OCI-LY1 (cell line): ENCODE measurements at regions not wholly inside any gene's neighbourhood (a gene's known extent, or its start where the extent isn't known, plus 50 kb on each side); places are given as distances from the start of the nearest gene placed in this dataset.

Experiments
- H2AFZ ChIP-seq: fragments of 200-600 bp; sonication (generic), shearing (Covaris generic); 2 replicates; pipeline ENCODE4 v1.6.0; 2014; ENCODE audit warnings: antibody characterized with exemption, mild to moderate bottlenecking, low read length
- H3F3A ChIP-seq: fragments of 200-600 bp; sonication (generic), shearing (Covaris generic); 2 replicates; pipeline ENCODE4 v1.6.0; 2014; ENCODE audit warnings: mild to moderate bottlenecking, antibody characterized with exemption, low read length, moderate library complexity; ENCODE audit not compliant: insufficient read depth
- H3K27ac ChIP-seq: fragments of 200-600 bp; sonication (generic); 2 replicates; pipeline ENCODE4 v1.5.1; 2014; ENCODE audit warnings: low read length, mixed run types, mild to moderate bottlenecking, low read depth; ENCODE audit not compliant: poor library complexity, severe bottlenecking
- H3K27me3 ChIP-seq: fragments of 200-600 bp; sonication (generic); 2 replicates; pipeline ENCODE4 v1.6.0; 2014; ENCODE audit warnings: antibody characterized with exemption, mild to moderate bottlenecking, low read length, moderate library complexity; ENCODE audit not compliant: insufficient read depth
- H3K36me3 ChIP-seq: fragments of 200-600 bp; sonication (generic); 2 replicates; pipeline ENCODE4 v1.6.1; 2014; ENCODE audit warnings: mild to moderate bottlenecking, antibody characterized with exemption, low read length, moderate library complexity, mixed read lengths; ENCODE audit not compliant: insufficient read depth
- H3K4me1 ChIP-seq: fragments of 200-600 bp; sonication (generic); 2 replicates; pipeline ENCODE4 v1.5.1; 2014; ENCODE audit warnings: mild to moderate bottlenecking, low read length, moderate library complexity; ENCODE audit not compliant: insufficient read depth, severe bottlenecking
- H3K4me2 ChIP-seq: fragments of 200-600 bp; sonication (generic), shearing (Covaris generic); 2 replicates; pipeline ENCODE4 v1.6.1; 2014; ENCODE audit warnings: low read length
- H3K4me3 ChIP-seq: fragments of 200-600 bp; sonication (generic); 2 replicates; pipeline ENCODE4 v1.5.1; 2014; ENCODE audit warnings: low read length, low read depth, mild to moderate bottlenecking, mixed read lengths; ENCODE audit not compliant: poor library complexity, severe bottlenecking
- H3K79me2 ChIP-seq: fragments of 200-600 bp; shearing (Covaris generic); 2 replicates; pipeline ENCODE4 v1.6.1; 2016; ENCODE audit warnings: mixed run types, low read length, mixed read lengths; ENCODE audit not compliant: insufficient read depth
- H3K9ac ChIP-seq: fragments of 200-600 bp; sonication (generic), shearing (Covaris generic); 2 replicates; pipeline ENCODE4 v1.6.1; 2014; ENCODE audit warnings: mild to moderate bottlenecking, low read length, mixed read lengths
- H3K9me2 ChIP-seq: fragments of 200-600 bp; sonication (generic), shearing (Covaris generic); 2 replicates; pipeline ENCODE4 v1.6.1; 2014; ENCODE audit warnings: low read depth, mild to moderate bottlenecking, low read length, mixed read lengths
- H3K9me3 ChIP-seq: fragments of 200-600 bp; shearing (Covaris generic); 2 replicates; pipeline ENCODE4 v1.6.1; 2014; ENCODE audit warnings: low read length, mixed read lengths
- H4K20me1 ChIP-seq: fragments of 200-600 bp; sonication (generic), shearing (Covaris generic); 2 replicates; pipeline ENCODE4 v1.6.0; 2016; ENCODE audit warnings: mild to moderate bottlenecking, low read length; ENCODE audit not compliant: insufficient read depth
- CTCF ChIP-seq: fragments of 200-600 bp; sonication (generic), shearing (Covaris generic); IDR thresholded peaks from 2 replicates; pipeline ENCODE4 v1.5.1; 2017; ENCODE audit warnings: mild to moderate bottlenecking, antibody characterized with exemption, low read length, moderate library complexity, mixed read lengths
- EZH2 ChIP-seq: fragments of 200-600 bp; sonication (generic), shearing (Covaris generic); IDR thresholded peaks from 2 replicates; pipeline ENCODE4 v1.8.0; 2017; ENCODE audit warnings: borderline replicate concordance, mixed run types, mild to moderate bottlenecking, antibody characterized with exemption, low read length, moderate library complexity, mixed read lengths

GRCh38 chr6:119873107-119873506, 523.5 kb upstream of the MAN1A1 start:
- Histone ChIP-seq H3K9ac (no peak overlapping the region), H3K9me2 (no peaks in the 10 kb centered on the region), H3K4me1 (no peaks in the 10 kb centered on the region), H3K27me3 (no peaks in the 10 kb centered on the region), H3K9me3 (no peaks in the 10 kb centered on the region), H3K79me2 (no peaks in the 10 kb centered on the region), H3K4me2 (no peak overlapping the region), H3K36me3 (no peaks in the 10 kb centered on the region), H3K4me3 (no peak overlapping the region), H3F3A (no peaks in the 10 kb centered on the region), H2AFZ (no peak overlapping the region), H3K27ac (no peak overlapping the region), H4K20me1 (no peaks in the 10 kb centered on the region)
- TF ChIP-seq EZH2 (no peak), CTCF (no peak)

GRCh38 chr6:119871520-119871919, 522.0 kb upstream of the MAN1A1 start:
- no peaks in the 10 kb centered on the region for H3K79me2 ChIP-seq
- no peak overlapping the region for H3K4me3 ChIP-seq
- no peak overlapping the region for H2AFZ ChIP-seq
- H3K4me2 ChIP-seq = no peak overlapping the region
- no peaks in the 10 kb centered on the region for H3K9me3 ChIP-seq
- no peak overlapping the region for H3K9ac ChIP-seq
- no peaks in the 10 kb centered on the region for H3F3A ChIP-seq
- H3K27me3 ChIP-seq = no peaks in the 10 kb centered on the region
- H3K9me2 ChIP-seq = no peaks in the 10 kb centered on the region
- no peaks in the 10 kb centered on the region for H3K4me1 ChIP-seq
- H4K20me1 ChIP-seq = no peaks in the 10 kb centered on the region
- TF ChIP-seq EZH2 (no peak), CTCF (no peak)
- H3K36me3 ChIP-seq = no peaks in the 10 kb centered on the region
- no peak overlapping the region for H3K27ac ChIP-seq

- no peaks in the 10 kb centered on the region for H3K9me2 ChIP-seq
- no peaks in the 10 kb centered on the region for H3K9me3 ChIP-seq
- no peak overlapping the region for H3K27ac ChIP-seq
- H2AFZ ChIP-seq = no peak overlapping the region
- no peaks in the 10 kb centered on the region for H3K4me1 ChIP-seq
- H3K4me3 ChIP-seq = no peak overlapping the region
- no peak overlapping the region for H3K9ac ChIP-seq
- no peak overlapping the region for H3K4me2 ChIP-seq
- H3K27me3 ChIP-seq = no peaks in the 10 kb centered on the region
- no peaks in the 10 kb centered on the region for H3K79me2 ChIP-seq
- H3F3A ChIP-seq = no peaks in the 10 kb centered on the region
- TF ChIP-seq CTCF (no peak), EZH2 (no peak)
- H4K20me1 ChIP-seq = no peaks in the 10 kb centered on the region
- no peaks in the 10 kb centered on the region for H3K36me3 ChIP-seq
Observed at GRCh38 chr6:119865466-119866350, 516.1 kb upstream of the MAN1A1 start.
